HG03520 (cell line): ENCODE measurements at regions not wholly inside any gene's neighbourhood (a gene's known extent, or its start where the extent isn't known, plus 50 kb on each side); places are given as distances from the start of the nearest gene placed in this dataset.

Experiments used
- ATAC-seq: cut with Tn5 transposase; IDR thresholded peaks from one replicate; pipeline ENCODE4 v1.9.1; 2021; ENCODE audit warnings: mild to moderate bottlenecking, moderate library complexity; ENCODE audit not compliant: unreplicated experiment

- ATAC-seq: no peak
These were observed 57.2 kb upstream of the JDP2 start for GRCh38 chr14:75370416-75371205.

GRCh38 chr14:75371297-75371696, 56.5 kb upstream of the JDP2 start:
- ATAC-seq: no peak

- no peak for ATAC-seq
These were observed 55.6 kb upstream of the JDP2 start for GRCh38 chr14:75372260-75372659.

- ATAC-seq: no peak
These were observed 54.7 kb upstream of the JDP2 start for GRCh38 chr14:75373133-75373532.

- no peak for ATAC-seq
These were observed 54.2 kb upstream of the JDP2 start for GRCh38 chr14:75373616-75374015.

- ATAC-seq: no peak
These were observed 52.9 kb upstream of the JDP2 start for GRCh38 chr14:75374911-75375310.

GRCh38 chr14:75375983-75376382, 51.8 kb upstream of the JDP2 start:
- ATAC-seq: no peak
